ENCODE measurements at regions not wholly inside any gene's neighbourhood (a gene's known extent, or its start where the extent isn't known, plus 50 kb on each side); places are given as distances from the start of the nearest gene placed in this dataset.
"Not testable (repeated sequence)": the region's sequence is repeated elsewhere in the genome, so short reads cannot be mapped to it uniquely, and the experiment has no call there.

DNA sequence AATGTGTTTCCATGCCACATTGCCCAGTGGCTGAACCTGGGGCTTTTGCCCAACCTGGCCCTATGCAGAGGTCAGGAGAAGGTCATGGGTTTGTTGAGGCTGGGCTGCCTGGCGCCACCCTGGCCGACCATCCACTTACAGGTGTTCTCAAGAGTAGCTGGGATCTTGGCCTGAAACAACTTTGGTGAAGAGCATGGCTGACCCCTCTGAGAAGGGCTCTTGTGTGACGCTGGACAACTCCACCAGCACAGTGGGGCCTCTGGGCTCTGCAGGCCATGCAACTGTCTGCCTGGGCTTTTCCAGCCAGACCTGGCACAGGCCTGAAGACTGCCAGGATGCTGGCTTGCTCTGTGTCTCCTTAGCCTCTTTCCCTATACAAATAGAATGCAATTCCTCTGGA, 76.4 kb upstream of the ZNG1B start:
- H3K27ac ChIP-seq = no peak overlapping the region
- TF ChIP-seq ZFX (IDR thresholded peaks at IDR 0.05; ENCODE audit: borderline replicate concordance) = no peak
- TF ChIP-seq, protein P1, sequence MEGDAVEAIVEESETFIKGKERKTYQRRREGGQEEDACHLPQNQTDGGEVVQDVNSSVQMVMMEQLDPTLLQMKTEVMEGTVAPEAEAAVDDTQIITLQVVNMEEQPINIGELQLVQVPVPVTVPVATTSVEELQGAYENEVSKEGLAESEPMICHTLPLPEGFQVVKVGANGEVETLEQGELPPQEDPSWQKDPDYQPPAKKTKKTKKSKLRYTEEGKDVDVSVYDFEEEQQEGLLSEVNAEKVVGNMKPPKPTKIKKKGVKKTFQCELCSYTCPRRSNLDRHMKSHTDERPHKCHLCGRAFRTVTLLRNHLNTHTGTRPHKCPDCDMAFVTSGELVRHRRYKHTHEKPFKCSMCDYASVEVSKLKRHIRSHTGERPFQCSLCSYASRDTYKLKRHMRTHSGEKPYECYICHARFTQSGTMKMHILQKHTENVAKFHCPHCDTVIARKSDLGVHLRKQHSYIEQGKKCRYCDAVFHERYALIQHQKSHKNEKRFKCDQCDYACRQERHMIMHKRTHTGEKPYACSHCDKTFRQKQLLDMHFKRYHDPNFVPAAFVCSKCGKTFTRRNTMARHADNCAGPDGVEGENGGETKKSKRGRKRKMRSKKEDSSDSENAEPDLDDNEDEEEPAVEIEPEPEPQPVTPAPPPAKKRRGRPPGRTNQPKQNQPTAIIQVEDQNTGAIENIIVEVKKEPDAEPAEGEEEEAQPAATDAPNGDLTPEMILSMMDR (IDR thresholded peaks at IDR 0.05) = no peak

DNA sequence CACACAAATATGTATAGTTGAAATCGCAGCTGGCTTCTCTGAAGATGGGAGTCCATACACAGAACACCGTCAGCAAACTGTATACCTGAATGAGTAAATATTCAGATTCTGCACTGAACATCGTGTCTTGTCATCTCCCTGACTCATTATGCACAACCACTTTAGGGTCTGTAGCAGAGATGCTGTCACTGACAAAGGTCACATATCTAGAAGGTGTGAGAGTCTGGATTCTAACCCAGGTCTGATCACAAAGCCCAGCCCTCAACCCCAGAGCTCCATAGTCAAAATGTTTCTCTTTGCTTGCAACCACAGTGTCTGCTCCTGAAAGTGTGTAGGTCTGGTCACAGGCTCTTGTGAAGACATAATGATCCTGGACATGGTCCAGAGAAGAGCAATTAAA, 78.3 kb upstream of the PAX8 start:
- H3K27ac ChIP-seq = no peak overlapping the region

DNA sequence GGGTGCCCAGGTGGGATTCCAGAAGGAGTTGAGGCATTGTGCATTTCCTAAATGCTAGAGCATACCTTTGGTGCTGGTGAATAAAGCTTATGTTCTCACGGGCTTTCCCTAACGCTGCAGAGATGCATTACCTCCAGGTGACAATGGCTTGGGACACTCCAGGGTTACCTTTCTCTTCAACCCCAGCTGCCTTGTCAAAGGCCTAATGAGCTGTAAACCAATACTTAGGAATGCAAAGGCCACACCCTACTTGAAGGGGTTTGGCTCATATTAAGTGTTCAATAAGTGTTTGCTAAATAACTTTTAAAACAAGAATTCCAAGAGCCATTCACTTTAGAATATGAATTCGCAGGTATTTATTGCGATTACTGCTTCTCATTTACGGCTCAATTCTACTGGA, 77.6 kb upstream of the PAX8 start:
- H3K27ac ChIP-seq = not testable (repeated sequence)

More for the DNA sequence above, 78.3 kb upstream of the PAX8 start:
- TF ChIP-seq, protein P1 (IDR thresholded peaks at IDR 0.05) = no peak
- no peak for TF ChIP-seq ZFX (IDR thresholded peaks at IDR 0.05; ENCODE audit: borderline replicate concordance)

DNA sequence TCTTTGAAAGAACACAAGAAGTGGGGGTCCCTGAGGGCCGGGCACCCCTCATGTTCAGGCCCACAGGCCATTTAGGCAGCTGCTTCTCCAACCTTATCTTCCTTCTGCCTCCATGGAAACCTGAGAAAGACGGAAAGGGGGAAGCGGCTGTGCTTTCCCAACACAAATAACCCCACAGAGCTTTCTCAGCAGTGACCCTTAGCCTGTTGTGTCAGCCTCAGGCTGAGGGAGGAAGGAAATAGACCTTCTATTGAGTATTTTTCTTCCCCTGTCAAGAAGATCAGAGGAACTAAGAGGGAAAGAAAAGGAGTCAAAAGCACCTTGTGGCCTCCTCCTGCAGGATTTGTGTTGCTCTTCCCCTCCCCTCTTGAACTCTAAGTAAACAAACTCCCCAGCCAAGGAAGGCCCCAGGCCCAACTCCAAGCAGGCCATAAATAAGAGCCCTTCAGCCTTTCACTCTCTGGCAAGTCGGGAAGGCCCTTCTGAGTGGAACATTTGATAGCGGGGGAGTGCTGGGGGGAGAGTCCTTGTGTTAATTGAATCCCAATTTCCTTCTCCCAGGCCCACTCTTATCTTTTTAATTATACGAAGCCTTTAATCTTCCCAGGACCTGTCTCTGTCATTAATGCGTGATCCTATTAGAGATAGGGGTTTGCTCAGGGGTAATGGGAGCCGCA, 76.8 kb upstream of the PAX8 start:
- H3K27ac ChIP-seq = not testable (repeated sequence)

DNA sequence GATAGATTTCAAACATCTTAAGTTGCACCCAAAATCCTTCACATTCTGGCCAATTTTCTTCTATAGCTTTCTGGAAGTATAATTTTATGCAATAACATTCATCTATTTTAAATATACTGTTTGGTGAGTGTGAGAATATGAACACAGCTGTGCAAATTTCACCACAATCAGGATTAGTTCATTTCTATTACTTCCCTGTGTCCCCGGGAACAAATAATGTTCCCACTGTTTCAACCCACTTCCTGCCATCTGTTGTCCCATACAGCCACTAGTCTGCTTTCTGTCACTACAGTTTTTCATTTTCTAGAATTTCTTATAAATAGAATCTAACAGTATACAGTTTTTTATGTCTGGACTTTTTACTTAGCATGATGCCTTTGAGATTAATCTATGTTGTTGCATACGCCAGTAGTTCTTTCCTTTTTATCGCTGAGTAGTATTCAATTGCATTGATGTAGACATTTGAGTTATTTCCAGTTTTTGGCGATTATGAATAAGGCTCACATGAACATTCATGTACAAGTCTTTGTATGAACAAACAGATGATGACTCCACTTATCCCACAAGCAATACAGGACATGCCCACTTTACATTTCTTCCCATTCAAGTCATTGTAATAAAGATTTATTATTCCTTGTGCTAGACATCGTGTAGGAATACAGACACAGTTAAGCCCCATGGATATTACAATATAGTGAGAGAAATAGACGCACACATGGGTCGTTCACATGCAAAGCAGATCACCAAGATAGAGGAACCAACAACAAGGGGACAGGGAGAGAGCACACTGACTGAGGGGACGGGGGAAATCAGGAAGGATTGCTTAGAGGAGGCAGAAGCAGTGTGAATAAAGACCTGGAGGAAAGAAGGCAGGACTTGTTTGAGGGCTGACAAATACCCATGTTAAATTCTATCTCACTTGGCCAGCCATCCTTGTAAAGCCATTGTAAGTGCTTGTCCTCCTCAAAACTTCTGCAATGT, 72.9 kb upstream of the PAX8 start:
- TF ChIP-seq ZFX (IDR thresholded peaks at IDR 0.05; ENCODE audit: borderline replicate concordance) = no peak
- TF ChIP-seq, protein P1 (IDR thresholded peaks at IDR 0.05) = no peak
- H3K27ac ChIP-seq = no peak overlapping the region

DNA sequence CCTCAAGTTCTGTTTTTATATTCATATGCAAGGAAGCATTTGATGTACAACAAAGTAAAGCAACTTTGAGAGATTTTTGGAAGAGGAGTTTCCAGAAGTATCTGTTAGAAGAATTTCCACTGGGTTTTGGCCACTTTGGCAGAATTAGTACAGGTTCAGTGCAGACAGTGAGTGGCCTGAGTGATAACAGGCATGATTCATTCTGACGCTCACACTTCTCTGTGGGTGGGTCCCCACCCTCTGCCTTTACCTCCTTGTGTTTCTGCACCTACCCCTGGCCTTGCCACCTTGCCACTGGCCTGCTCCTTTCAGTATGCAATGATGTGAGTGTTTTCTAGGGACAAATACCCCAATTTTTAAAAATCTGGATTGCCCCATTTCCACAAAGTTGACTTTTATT, 65.1 kb upstream of the PAX8 start:
- not testable (repeated sequence) for H3K27ac ChIP-seq

DNA sequence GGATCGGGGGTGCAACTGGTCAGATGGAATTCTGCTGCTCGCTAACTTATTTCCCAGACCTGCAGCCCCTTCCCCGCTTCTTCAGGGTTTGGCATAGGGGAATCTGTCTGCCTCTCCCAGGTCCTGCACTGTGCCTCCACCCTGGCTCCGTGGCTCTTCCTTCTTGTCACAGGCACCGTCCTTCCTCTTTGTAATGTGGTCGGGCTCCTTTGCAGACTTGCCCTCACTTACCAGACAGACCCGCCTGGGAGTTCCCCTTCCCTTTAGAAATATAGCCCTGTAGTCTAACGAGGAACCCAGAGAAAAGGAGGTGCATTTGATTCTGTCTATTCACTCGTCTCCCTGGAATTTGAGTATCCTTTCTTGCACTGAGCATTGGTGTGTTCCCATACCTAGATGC, 63.9 kb upstream of the PAX8 start:
- no peak overlapping the region for H3K27ac ChIP-seq
- no peak for TF ChIP-seq ZFX (IDR thresholded peaks at IDR 0.05; ENCODE audit: borderline replicate concordance)
- TF ChIP-seq, protein P1 (IDR thresholded peaks at IDR 0.05) = no peak

DNA sequence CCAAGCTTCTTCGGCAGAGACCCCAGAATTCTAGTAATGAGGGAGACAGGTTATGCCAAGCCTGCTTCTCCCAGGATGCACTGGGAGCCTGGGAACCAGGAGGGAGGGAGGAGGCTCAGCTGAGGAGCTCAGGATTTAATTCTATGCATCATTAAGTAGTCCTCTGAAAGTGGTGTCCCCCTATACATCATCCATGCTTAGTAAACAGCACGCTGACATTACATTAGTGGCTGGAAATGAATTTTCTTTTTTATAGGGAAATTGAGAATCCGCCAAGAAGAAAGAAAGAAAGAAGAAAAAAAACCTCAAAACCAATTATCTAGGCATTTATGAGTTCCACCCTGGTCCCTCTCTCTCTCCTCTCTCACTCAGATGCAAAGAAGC, 63.1 kb upstream of the PAX8 start:
- not testable (repeated sequence) for H3K27ac ChIP-seq

DNA sequence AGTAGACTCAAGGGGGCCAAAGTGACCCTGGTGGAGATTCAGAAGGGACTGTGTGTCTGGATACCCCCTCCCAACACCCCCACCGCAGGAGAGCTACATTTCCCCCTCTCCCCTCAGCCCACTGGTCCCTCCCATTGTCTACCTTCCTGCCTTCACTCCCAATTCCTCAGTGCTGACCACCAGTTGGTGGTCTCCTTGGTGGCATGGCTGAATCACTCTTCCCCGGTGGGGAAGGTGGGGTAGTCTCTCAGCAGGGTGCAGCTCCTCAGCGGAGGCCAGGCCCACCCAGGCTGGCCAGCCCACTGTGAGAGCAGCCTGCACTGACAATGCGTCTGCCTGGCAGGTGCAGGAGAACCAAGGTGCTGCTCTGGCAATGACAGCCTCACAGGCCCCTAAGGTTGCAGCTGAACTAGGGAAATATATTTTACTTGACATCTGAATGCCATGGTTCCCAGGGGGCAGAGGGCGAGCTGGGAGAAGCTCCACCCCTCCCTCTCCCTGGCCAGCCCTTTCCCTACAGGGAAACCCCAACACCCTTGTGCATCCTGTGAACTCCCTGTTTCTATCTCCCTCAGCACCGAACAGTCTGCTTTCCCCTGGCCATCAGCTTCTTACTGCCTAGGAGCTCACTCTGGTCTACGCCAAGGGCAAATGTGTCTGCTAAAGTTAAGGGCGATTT, 62.6 kb upstream of the PAX8 start:
- TF ChIP-seq, protein P1 (IDR thresholded peaks at IDR 0.05) = no peak
- TF ChIP-seq ZFX (IDR thresholded peaks at IDR 0.05; ENCODE audit: borderline replicate concordance) = no peak

More for the DNA sequence above, 62.6 kb upstream of the PAX8 start:
- H3K27ac ChIP-seq = no peak overlapping the region
